OCI-LY3 (cell line): ENCODE measurements at regions not wholly inside any gene's neighbourhood (a gene's known extent, or its start where the extent isn't known, plus 50 kb on each side); places are given as distances from the start of the nearest gene placed in this dataset.

Experiments
- EZH2phosphoT487 ChIP-seq: fragments of 200-600 bp; shearing (Covaris generic); IDR thresholded peaks from 2 replicates; pipeline ENCODE4 v1.6.1; 2018; ENCODE audit warnings: antibody characterized with exemption, mixed run types, low read depth
- TF ChIP-seq, protein P1 (sequence below): fragments of 200-600, 300-600 bp; sonication (generic); IDR thresholded peaks from 2 replicates; pipeline ENCODE4 v1.5.1; 2014; ENCODE audit warnings: antibody characterized with exemption, low read length, low read depth

- TF ChIP-seq, protein P1, sequence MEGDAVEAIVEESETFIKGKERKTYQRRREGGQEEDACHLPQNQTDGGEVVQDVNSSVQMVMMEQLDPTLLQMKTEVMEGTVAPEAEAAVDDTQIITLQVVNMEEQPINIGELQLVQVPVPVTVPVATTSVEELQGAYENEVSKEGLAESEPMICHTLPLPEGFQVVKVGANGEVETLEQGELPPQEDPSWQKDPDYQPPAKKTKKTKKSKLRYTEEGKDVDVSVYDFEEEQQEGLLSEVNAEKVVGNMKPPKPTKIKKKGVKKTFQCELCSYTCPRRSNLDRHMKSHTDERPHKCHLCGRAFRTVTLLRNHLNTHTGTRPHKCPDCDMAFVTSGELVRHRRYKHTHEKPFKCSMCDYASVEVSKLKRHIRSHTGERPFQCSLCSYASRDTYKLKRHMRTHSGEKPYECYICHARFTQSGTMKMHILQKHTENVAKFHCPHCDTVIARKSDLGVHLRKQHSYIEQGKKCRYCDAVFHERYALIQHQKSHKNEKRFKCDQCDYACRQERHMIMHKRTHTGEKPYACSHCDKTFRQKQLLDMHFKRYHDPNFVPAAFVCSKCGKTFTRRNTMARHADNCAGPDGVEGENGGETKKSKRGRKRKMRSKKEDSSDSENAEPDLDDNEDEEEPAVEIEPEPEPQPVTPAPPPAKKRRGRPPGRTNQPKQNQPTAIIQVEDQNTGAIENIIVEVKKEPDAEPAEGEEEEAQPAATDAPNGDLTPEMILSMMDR: no peak
- no peak for TF ChIP-seq EZH2phosphoT487
Measured at GRCh38 chr1:83098791-83099190, 900.1 kb downstream of the TTLL7 start.
